SK-N-MC (cell line): ENCODE measurements at regions not wholly inside any gene's neighbourhood (a gene's known extent, or its start where the extent isn't known, plus 50 kb on each side); places are given as distances from the start of the nearest gene placed in this dataset.

Source experiments
- EZH2 ChIP-seq: fragments of 200-600 bp; sonication (generic); IDR thresholded peaks from one replicate; pipeline ENCODE4 v1.6.1; 2017; ENCODE audit warnings: antibody characterized with exemption
- FOXP2 ChIP-seq: optimal IDR thresholded peaks from 2 replicates; pipeline ENCODE3; 2011; ENCODE audit warnings: mild to moderate bottlenecking, moderate library complexity; ENCODE audit not compliant: insufficient read depth; ENCODE audit errors: extremely low read length, control extremely low read depth
- POLR2AphosphoS5 ChIP-seq: IDR thresholded peaks from 2 replicates; pipeline ENCODE4 v1.6.1; 2012; ENCODE audit warnings: mild to moderate bottlenecking, low read depth, low read length, borderline replicate concordance

DNA sequence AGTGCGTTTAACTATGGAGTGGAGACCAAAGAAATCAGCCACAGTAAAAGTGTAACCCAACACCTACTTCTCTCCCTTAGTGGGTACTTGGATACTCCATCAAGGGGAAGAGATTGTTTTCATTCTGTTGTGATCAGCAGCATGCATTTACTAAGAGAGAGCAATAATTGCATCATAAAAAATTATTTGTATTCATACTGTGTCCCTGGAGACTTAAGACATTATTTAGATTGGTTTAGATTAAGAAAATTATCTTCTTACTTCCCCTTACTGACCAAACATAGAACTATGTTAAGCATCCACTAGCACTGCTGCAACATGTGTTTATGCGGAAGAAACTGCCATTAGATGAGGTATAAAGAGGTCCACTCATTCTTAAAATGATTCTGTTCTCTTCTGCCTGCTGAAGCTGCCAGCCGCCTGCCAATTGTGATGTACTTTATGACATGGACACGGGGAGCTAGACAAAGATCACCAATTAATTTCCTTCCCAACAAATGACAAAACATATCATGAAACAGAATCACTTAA, 738.5 kb downstream of the DIAPH3 start:
- TF ChIP-seq EZH2: no peak
- no peak for TF ChIP-seq POLR2AphosphoS5
- no peak for TF ChIP-seq FOXP2
